ENCODE measurements at regions not wholly inside any gene's neighbourhood (a gene's known extent, or its start where the extent isn't known, plus 50 kb on each side); places are given as distances from the start of the nearest gene placed in this dataset.

DNA sequence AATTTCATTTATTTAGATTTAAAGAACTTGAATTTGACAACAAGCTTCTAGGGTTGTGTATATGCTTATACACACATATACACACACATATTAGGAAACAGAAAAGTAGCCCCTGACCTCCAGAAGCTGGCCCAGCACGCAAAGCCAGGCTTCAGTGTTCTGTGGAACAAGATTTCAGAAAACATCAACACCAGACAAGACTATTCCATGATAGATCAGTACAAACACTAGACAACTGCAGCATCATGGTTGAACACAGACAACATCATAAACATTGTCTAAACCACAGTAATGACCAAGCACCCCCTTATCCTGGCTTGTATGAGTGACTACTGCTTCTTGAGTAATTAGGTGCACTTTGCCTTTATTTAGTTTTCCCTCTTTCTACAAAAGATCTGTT is 457.6 kb downstream of the TMEM182 start:
- TF ChIP-seq TBP (IDR thresholded peaks at IDR 0.05; ENCODE audit: low read depth, low read length), result no peak
- TF ChIP-seq, protein P1, sequence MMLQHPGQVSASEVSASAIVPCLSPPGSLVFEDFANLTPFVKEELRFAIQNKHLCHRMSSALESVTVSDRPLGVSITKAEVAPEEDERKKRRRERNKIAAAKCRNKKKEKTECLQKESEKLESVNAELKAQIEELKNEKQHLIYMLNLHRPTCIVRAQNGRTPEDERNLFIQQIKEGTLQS (IDR thresholded peaks at IDR 0.05; ENCODE audit: insufficient read depth, low read depth, low read length), result no peak
- no peak for TF ChIP-seq SRF (IDR thresholded peaks at IDR 0.05; ENCODE audit: low read depth, low read length)
- TF ChIP-seq POLR2A (IDR thresholded peaks at IDR 0.05; ENCODE audit: control extremely low read depth in 1 of 2, low read depth in 2 of 2, low read length in 2 of 2), result no peak
- no peak for TF ChIP-seq SIN3A (conservative IDR thresholded peaks at IDR 0.05 in 1 of 2, IDR thresholded peaks at IDR 0.05 in 1 of 2; ENCODE audit: low read depth in 1 of 2, low read length in 2 of 2)
- TF ChIP-seq, protein P2, sequence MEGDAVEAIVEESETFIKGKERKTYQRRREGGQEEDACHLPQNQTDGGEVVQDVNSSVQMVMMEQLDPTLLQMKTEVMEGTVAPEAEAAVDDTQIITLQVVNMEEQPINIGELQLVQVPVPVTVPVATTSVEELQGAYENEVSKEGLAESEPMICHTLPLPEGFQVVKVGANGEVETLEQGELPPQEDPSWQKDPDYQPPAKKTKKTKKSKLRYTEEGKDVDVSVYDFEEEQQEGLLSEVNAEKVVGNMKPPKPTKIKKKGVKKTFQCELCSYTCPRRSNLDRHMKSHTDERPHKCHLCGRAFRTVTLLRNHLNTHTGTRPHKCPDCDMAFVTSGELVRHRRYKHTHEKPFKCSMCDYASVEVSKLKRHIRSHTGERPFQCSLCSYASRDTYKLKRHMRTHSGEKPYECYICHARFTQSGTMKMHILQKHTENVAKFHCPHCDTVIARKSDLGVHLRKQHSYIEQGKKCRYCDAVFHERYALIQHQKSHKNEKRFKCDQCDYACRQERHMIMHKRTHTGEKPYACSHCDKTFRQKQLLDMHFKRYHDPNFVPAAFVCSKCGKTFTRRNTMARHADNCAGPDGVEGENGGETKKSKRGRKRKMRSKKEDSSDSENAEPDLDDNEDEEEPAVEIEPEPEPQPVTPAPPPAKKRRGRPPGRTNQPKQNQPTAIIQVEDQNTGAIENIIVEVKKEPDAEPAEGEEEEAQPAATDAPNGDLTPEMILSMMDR (IDR thresholded peaks at IDR 0.05; ENCODE audit: control extremely low read depth in 1 of 3, insufficient read depth in 1 of 3, low read depth in 1 of 3, low read length in 3 of 3), result no peak
- TF ChIP-seq, protein P3, sequence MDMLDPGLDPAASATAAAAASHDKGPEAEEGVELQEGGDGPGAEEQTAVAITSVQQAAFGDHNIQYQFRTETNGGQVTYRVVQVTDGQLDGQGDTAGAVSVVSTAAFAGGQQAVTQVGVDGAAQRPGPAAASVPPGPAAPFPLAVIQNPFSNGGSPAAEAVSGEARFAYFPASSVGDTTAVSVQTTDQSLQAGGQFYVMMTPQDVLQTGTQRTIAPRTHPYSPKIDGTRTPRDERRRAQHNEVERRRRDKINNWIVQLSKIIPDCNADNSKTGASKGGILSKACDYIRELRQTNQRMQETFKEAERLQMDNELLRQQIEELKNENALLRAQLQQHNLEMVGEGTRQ (IDR thresholded peaks at IDR 0.05; ENCODE audit: low read length), result no peak
- no peak for TF ChIP-seq TAF1 (IDR thresholded peaks at IDR 0.05; ENCODE audit: low read depth, low read length)
- no peak for TF ChIP-seq EP300 (IDR thresholded peaks at IDR 0.05; ENCODE audit: borderline replicate concordance in 1 of 2, low read depth in 2 of 2, low read length in 2 of 2)
- TF ChIP-seq POLR2AphosphoS5 (IDR thresholded peaks at IDR 0.05; ENCODE audit: low read depth, low read length), result no peak
